ENCODE measurements at regions not wholly inside any gene's neighbourhood (a gene's known extent, or its start where the extent isn't known, plus 50 kb on each side); places are given as distances from the start of the nearest gene placed in this dataset.
A peak's percentile ranks its signal among the peaks of the same experiment; 100 is the strongest.

GRCh38 chr20:40945754-40946450 is 82.7 kb upstream of the TOP1 start (continued):
- TF ChIP-seq, protein P1, sequence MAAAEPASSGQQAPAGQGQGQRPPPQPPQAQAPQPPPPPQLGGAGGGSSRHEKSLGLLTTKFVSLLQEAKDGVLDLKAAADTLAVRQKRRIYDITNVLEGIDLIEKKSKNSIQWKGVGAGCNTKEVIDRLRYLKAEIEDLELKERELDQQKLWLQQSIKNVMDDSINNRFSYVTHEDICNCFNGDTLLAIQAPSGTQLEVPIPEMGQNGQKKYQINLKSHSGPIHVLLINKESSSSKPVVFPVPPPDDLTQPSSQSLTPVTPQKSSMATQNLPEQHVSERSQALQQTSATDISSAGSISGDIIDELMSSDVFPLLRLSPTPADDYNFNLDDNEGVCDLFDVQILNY (CRISPR knock-in tag; conservative IDR thresholded peaks at IDR 0.05), result peak; percentile 44; the same call in 1 of the 2 replicates
- TF ChIP-seq ATF3 (CRISPR knock-in tag; IDR thresholded peaks at IDR 0.05) (no peak), ZFP62 (CRISPR knock-in tag; IDR thresholded peaks at IDR 0.05) (no peak), XRCC5 (optimal IDR thresholded peaks at IDR 0.05; ENCODE audit: low read length) (peak; percentile 95), GRHL1 (CRISPR knock-in tag; conservative IDR thresholded peaks at IDR 0.05) (no peak), PAWR (CRISPR knock-in tag; IDR thresholded peaks at IDR 0.05; ENCODE audit: borderline replicate concordance) (no peak), GZF1 (CRISPR knock-in tag; IDR thresholded peaks at IDR 0.05) (no peak), MZF1 (CRISPR knock-in tag; IDR thresholded peaks at IDR 0.05; ENCODE audit: borderline replicate concordance) (no peak), CEBPB (IDR thresholded peaks at IDR 0.05; ENCODE audit: borderline replicate concordance, low read depth, low read length) (no peak), MXD3 (CRISPR knock-in tag; IDR thresholded peaks at IDR 0.05) (no peak), HOXA5 (CRISPR knock-in tag; IDR thresholded peaks at IDR 0.05) (no peak), ADNP (CRISPR knock-in tag; IDR thresholded peaks at IDR 0.05) (no peak), ZNF780A (CRISPR knock-in tag; IDR thresholded peaks at IDR 0.05) (no peak), POLR2AphosphoS2 (IDR thresholded peaks at IDR 0.05; ENCODE audit: low read depth, low read length) (no peak), ZNF709 (CRISPR knock-in tag; IDR thresholded peaks at IDR 0.05) (no peak), ZNF256 (CRISPR knock-in tag; conservative IDR thresholded peaks at IDR 0.05) (no peak), CBX5 (CRISPR knock-in tag; IDR thresholded peaks at IDR 0.05; ENCODE audit: borderline replicate concordance) (no peak), POGK (CRISPR knock-in tag; conservative IDR thresholded peaks at IDR 0.05) (no peak)
- TF ChIP-seq, protein P2, sequence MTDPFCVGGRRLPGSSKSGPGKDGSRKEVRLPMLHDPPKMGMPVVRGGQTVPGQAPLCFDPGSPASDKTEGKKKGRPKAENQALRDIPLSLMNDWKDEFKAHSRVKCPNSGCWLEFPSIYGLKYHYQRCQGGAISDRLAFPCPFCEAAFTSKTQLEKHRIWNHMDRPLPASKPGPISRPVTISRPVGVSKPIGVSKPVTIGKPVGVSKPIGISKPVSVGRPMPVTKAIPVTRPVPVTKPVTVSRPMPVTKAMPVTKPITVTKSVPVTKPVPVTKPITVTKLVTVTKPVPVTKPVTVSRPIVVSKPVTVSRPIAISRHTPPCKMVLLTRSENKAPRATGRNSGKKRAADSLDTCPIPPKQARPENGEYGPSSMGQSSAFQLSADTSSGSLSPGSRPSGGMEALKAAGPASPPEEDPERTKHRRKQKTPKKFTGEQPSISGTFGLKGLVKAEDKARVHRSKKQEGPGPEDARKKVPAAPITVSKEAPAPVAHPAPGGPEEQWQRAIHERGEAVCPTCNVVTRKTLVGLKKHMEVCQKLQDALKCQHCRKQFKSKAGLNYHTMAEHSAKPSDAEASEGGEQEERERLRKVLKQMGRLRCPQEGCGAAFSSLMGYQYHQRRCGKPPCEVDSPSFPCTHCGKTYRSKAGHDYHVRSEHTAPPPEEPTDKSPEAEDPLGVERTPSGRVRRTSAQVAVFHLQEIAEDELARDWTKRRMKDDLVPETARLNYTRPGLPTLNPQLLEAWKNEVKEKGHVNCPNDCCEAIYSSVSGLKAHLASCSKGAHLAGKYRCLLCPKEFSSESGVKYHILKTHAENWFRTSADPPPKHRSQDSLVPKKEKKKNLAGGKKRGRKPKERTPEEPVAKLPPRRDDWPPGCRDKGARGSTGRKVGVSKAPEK (CRISPR knock-in tag; IDR thresholded peaks at IDR 0.05; ENCODE audit: borderline replicate concordance), result no peak
- TF ChIP-seq, protein P3, sequence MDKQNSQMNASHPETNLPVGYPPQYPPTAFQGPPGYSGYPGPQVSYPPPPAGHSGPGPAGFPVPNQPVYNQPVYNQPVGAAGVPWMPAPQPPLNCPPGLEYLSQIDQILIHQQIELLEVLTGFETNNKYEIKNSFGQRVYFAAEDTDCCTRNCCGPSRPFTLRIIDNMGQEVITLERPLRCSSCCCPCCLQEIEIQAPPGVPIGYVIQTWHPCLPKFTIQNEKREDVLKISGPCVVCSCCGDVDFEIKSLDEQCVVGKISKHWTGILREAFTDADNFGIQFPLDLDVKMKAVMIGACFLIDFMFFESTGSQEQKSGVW (CRISPR knock-in tag; IDR thresholded peaks at IDR 0.05; ENCODE audit: borderline replicate concordance), result no peak
